SK-N-SH (cell line): ENCODE measurements at regions not wholly inside any gene's neighbourhood (a gene's known extent, or its start where the extent isn't known, plus 50 kb on each side); places are given as distances from the start of the nearest gene placed in this dataset.

Source experiments
- JUND ChIP-seq: IDR thresholded peaks from 2 replicates; pipeline ENCODE4 v1.4.0; 2012
- NRF1 ChIP-seq: IDR thresholded peaks from 2 replicates; pipeline ENCODE4 v1.6.1; 2012; ENCODE audit warnings: low read depth, mild to moderate bottlenecking, low read length
- POLR2AphosphoS5 ChIP-seq: IDR thresholded peaks from 2 replicates; pipeline ENCODE4 v1.6.1; 2012; ENCODE audit warnings: low read depth, low read length
- TAF1 ChIP-seq: IDR thresholded peaks from 2 replicates; pipeline ENCODE4 v1.6.1; 2012; ENCODE audit warnings: low read depth, mild to moderate bottlenecking, low read length, moderate library complexity, borderline replicate concordance
- TF ChIP-seq, protein P1 (sequence below): IDR thresholded peaks from 2 replicates; pipeline ENCODE4 v1.4.0; 2012; ENCODE audit warnings: low read depth, borderline replicate concordance
- TF ChIP-seq, protein P2 (sequence below): fragments of 200-600 bp; sonication (generic); IDR thresholded peaks from 2 replicates; pipeline ENCODE4 v1.6.1; 2017; ENCODE audit warnings: antibody characterized with exemption, mild to moderate bottlenecking, moderate library complexity

DNA sequence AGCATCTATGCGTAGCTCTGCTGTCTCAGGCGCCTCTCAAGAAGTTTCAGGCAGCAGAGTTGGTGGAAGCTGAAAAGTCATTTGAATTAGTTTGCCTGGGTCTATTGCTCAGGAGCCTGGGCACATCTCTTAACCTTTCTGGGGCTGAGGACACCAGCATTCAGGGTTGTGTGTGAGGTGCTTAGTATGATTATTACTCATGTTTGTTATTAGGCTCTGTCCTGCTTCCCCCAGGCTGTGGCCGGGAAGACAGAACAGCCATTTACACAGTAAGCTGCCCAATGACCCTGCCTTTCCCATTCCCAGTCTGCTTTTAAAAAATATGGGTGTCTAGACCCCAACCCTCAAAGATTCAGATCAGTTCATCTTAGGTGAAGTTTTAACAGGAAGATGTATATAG is 53.9 kb upstream of the CACNA1E start:
- TF ChIP-seq, protein P1, sequence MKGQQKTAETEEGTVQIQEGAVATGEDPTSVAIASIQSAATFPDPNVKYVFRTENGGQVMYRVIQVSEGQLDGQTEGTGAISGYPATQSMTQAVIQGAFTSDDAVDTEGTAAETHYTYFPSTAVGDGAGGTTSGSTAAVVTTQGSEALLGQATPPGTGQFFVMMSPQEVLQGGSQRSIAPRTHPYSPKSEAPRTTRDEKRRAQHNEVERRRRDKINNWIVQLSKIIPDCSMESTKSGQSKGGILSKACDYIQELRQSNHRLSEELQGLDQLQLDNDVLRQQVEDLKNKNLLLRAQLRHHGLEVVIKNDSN, result no peak
- TF ChIP-seq TAF1, result no peak
- TF ChIP-seq, protein P2, sequence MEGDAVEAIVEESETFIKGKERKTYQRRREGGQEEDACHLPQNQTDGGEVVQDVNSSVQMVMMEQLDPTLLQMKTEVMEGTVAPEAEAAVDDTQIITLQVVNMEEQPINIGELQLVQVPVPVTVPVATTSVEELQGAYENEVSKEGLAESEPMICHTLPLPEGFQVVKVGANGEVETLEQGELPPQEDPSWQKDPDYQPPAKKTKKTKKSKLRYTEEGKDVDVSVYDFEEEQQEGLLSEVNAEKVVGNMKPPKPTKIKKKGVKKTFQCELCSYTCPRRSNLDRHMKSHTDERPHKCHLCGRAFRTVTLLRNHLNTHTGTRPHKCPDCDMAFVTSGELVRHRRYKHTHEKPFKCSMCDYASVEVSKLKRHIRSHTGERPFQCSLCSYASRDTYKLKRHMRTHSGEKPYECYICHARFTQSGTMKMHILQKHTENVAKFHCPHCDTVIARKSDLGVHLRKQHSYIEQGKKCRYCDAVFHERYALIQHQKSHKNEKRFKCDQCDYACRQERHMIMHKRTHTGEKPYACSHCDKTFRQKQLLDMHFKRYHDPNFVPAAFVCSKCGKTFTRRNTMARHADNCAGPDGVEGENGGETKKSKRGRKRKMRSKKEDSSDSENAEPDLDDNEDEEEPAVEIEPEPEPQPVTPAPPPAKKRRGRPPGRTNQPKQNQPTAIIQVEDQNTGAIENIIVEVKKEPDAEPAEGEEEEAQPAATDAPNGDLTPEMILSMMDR, result no peak
- no peak for TF ChIP-seq POLR2AphosphoS5
- no peak for TF ChIP-seq NRF1
- TF ChIP-seq JUND, result no peak
